GM23248 (cell line): ENCODE measurements at regions not wholly inside any gene's neighbourhood (a gene's known extent, or its start where the extent isn't known, plus 50 kb on each side); places are given as distances from the start of the nearest gene placed in this dataset.

Experiments
- DNase-seq: peaks from one replicate; pipeline ENCODE4 v3.0.0-alpha.2; 2015
- H2AFZ ChIP-seq: fragments of 200-600 bp; sonication (generic); 2 replicates; pipeline ENCODE4 v1.6.1; 2016; ENCODE audit warnings: antibody characterized with exemption
- H3F3A ChIP-seq: fragments of 200-600 bp; sonication (generic); 2 replicates; pipeline ENCODE4 v1.6.1; 2016; ENCODE audit warnings: mild to moderate bottlenecking, antibody characterized with exemption, mixed run types; ENCODE audit not compliant: insufficient read depth
- H3K27ac ChIP-seq: fragments of 200-600 bp; sonication (generic); 2 replicates; pipeline ENCODE4 v1.5.1; 2016; ENCODE audit warnings: mild to moderate bottlenecking
- H3K27me3 ChIP-seq: fragments of 200-600 bp; sonication (generic); replicated peaks from 2 replicates; pipeline ENCODE4 v1.6.1; 2016; ENCODE audit warnings: mild to moderate bottlenecking; ENCODE audit not compliant: insufficient read depth
- H3K36me3 ChIP-seq: fragments of 200-600 bp; sonication (generic); 2 replicates; pipeline ENCODE4 v1.6.1; 2016; ENCODE audit warnings: low read depth, mild to moderate bottlenecking
- H3K4me1 ChIP-seq: fragments of 200-600 bp; sonication (generic); 2 replicates; pipeline ENCODE4 v1.6.1; 2016; ENCODE audit warnings: mild to moderate bottlenecking; ENCODE audit not compliant: insufficient read depth
- H3K4me2 ChIP-seq: fragments of 200-600 bp; sonication (generic); one replicate; pipeline ENCODE4 v1.6.1; 2016; ENCODE audit warnings: mild to moderate bottlenecking; ENCODE audit not compliant: unreplicated experiment
- H3K4me3 ChIP-seq: fragments of 200-600 bp; sonication (generic); 2 replicates; pipeline ENCODE4 v1.5.1; 2016; ENCODE audit warnings: mild to moderate bottlenecking
- H3K79me2 ChIP-seq: fragments of 200-600 bp; sonication (generic); 2 replicates; pipeline ENCODE4 v1.6.1; 2016; ENCODE audit warnings: mild to moderate bottlenecking; ENCODE audit not compliant: insufficient read depth
- H3K9ac ChIP-seq: fragments of 200-600 bp; sonication (generic); 2 replicates; pipeline ENCODE4 v1.6.1; 2016; ENCODE audit warnings: mild to moderate bottlenecking
- H3K9me2 ChIP-seq: fragments of 200-600 bp; sonication (generic); 2 replicates; pipeline ENCODE4 v1.6.1; 2016; ENCODE audit warnings: mixed run types, mild to moderate bottlenecking, moderate library complexity; ENCODE audit not compliant: insufficient read depth
- H3K9me3 ChIP-seq: fragments of 200-600 bp; sonication (generic); one replicate; pipeline ENCODE4 v1.6.1; 2017; ENCODE audit warnings: low read depth
- H4K20me1 ChIP-seq: fragments of 200-600 bp; sonication (generic); 2 replicates; pipeline ENCODE4 v1.6.0; 2016; ENCODE audit not compliant: insufficient read depth
- EZH2 ChIP-seq: fragments of 200-600 bp; sonication (generic); IDR thresholded peaks from 2 replicates; pipeline ENCODE4 v1.6.1; 2018; ENCODE audit warnings: antibody characterized with exemption, mild to moderate bottlenecking; ENCODE audit not compliant: insufficient read depth, poor library complexity, severe bottlenecking
- EZH2phosphoT487 ChIP-seq: fragments of 200-600 bp; sonication (generic); IDR thresholded peaks from 2 replicates; pipeline ENCODE4 v1.6.1; 2018; ENCODE audit warnings: antibody characterized with exemption, moderate library complexity, mild to moderate bottlenecking, low read depth; ENCODE audit not compliant: insufficient read depth
- WGBS, 2 experiments: methylation state at CpG; one replicate each; pipeline ENCODE4 v1.1.6; 2015 to 2017; ENCODE audit warnings: low lambda C conversion rate in 2 of 2, low coverage in 1 of 2; ENCODE audit errors: missing lambda C conversion rate in 2 of 2; 5-methylcytosine and 5-hydroxymethylcytosine counted together
- in situ Hi-C: fragments of 300-500 bp; cut with MboI; formaldehyde crosslinking; loops from 2 replicates; pipeline ENCODE4 v1.15.0; 2020

GRCh38 chr2:45316576-45317338 lies 294.3 kb downstream of the SRBD1 start:
- WGBS, 2 experiments, result 88 to 91% methylated on average over 10 of the region's 10 CpGs
- Histone ChIP-seq H2AFZ (no peak overlapping the region), H4K20me1 (no peaks in the 10 kb centered on the region), H3K9me3 (no peaks in the 10 kb centered on the region), H3K4me3 (no peak overlapping the region), H3K27me3 (no peaks in the 10 kb centered on the region), H3K36me3 (no peaks in the 10 kb centered on the region), H3K9me2 (no peaks in the 10 kb centered on the region), H3K4me2 (no peak overlapping the region), H3K27ac (peak overlapping the region; percentile 52; the same call in 1 of the 2 replicates), H3K79me2 (no peaks in the 10 kb centered on the region), H3K9ac (no peak overlapping the region), H3K4me1 (peaks cover 12% of the 10 kb centered on the region), H3F3A (peaks cover 11% of the 10 kb centered on the region)
- DNase-seq, result no peak
- in situ Hi-C loops, result no loop called here
- no peak for TF ChIP-seq EZH2phosphoT487
- TF ChIP-seq EZH2, result no peak

GRCh38 chr2:45315861-45316260 lies 295.2 kb downstream of the SRBD1 start:
- Histone ChIP-seq H3K9ac (no peak overlapping the region), H2AFZ (no peak overlapping the region), H3K79me2 (no peaks in the 10 kb centered on the region), H3K9me3 (no peaks in the 10 kb centered on the region), H3K4me3 (no peak overlapping the region), H3K4me1 (peaks cover 12% of the 10 kb centered on the region), H3K4me2 (no peak overlapping the region), H3F3A (peaks cover 11% of the 10 kb centered on the region), H3K9me2 (no peaks in the 10 kb centered on the region), H4K20me1 (no peaks in the 10 kb centered on the region), H3K27me3 (no peaks in the 10 kb centered on the region), H3K27ac (peak overlapping the region; percentile 52), H3K36me3 (no peaks in the 10 kb centered on the region)
- peak; percentile 93 for DNase-seq
- 5 to 7% methylated on average over 3 of the region's 3 CpGs for WGBS, 2 experiments
- TF ChIP-seq EZH2phosphoT487, result no peak
- TF ChIP-seq EZH2, result no peak
- in situ Hi-C loops, result no loop called here

GRCh38 chr2:45312275-45312674 lies 298.8 kb downstream of the SRBD1 start:
- Histone ChIP-seq H3K4me1 (peaks cover 12% of the 10 kb centered on the region), H3K4me2 (no peak overlapping the region), H2AFZ (no peak overlapping the region), H3K9me3 (no peaks in the 10 kb centered on the region), H3K27me3 (peaks cover 8% of the 10 kb centered on the region), H3K27ac (no peak overlapping the region), H3K9me2 (no peaks in the 10 kb centered on the region), H3K79me2 (no peaks in the 10 kb centered on the region), H3K4me3 (no peak overlapping the region), H4K20me1 (no peaks in the 10 kb centered on the region), H3K36me3 (no peaks in the 10 kb centered on the region), H3F3A (peaks cover 11% of the 10 kb centered on the region), H3K9ac (no peak overlapping the region)
- 86 to 88% methylated on average over 7 of the region's 7 CpGs for WGBS, 2 experiments
- in situ Hi-C loops, result no loop called here
- no peak for TF ChIP-seq EZH2phosphoT487
- TF ChIP-seq EZH2, result no peak
- no peak for DNase-seq

- Histone ChIP-seq H3K36me3 (no peaks in the 10 kb centered on the region), H3K9me2 (no peaks in the 10 kb centered on the region), H3K79me2 (no peaks in the 10 kb centered on the region), H3K4me2 (no peak overlapping the region), H3K27me3 (peaks cover 9% of the 10 kb centered on the region), H3F3A (peaks cover 5% of the 10 kb centered on the region), H4K20me1 (no peaks in the 10 kb centered on the region), H3K4me3 (no peak overlapping the region), H3K27ac (no peak overlapping the region), H3K9ac (no peak overlapping the region), H2AFZ (no peak overlapping the region), H3K9me3 (no peaks in the 10 kb centered on the region), H3K4me1 (peaks cover 11% of the 10 kb centered on the region)
- in situ Hi-C loops, result no loop called here
- DNase-seq, result no peak
- TF ChIP-seq EZH2 (no peak), EZH2phosphoT487 (no peak)
- WGBS, 2 experiments, result 51 to 55% methylated on average over 2 of the region's 2 CpGs
Observed at GRCh38 chr2:45311559-45311958, 299.5 kb downstream of the SRBD1 start.
